ENCODE measurements at regions not wholly inside any gene's neighbourhood (a gene's known extent, or its start where the extent isn't known, plus 50 kb on each side); places are given as distances from the start of the nearest gene placed in this dataset.

DNA sequence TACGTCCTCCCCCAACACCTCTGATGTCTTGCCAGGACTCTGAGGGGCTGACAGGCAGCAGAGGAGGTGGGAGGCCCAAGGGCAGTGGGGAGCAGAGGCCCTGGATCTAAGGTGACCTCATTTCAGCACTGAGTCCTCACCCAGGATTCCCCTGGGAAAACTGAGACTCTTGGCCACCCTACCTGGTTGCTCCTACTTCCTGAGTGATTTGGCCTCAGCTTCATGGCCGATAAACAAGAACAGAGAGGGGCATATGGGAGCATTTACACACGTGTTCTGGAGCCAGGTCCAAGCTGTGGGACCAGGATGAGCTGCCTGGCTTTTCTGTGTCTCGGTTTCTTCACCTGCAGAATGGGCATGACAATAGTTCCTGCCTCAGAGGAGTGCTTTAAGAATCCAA lies 133.8 kb downstream of the ANKRD60 start:
- ChIA-PET CTCF (no interaction called here), POLR2A (ENCODE audit: low non-redundant PET) (no interaction called here)
- DNase-seq (ENCODE audit: low spot score), result no peak
- Histone ChIP-seq H3K9me3 (ENCODE audit: low read depth, low read length, poor library complexity, severe bottlenecking) (no peaks in the 10 kb centered on the region), H3K27ac (ENCODE audit: low read depth, low read length, poor library complexity, severe bottlenecking) (no peak overlapping the region), H3K36me3 (ENCODE audit: insufficient read depth, low read length, poor library complexity, severe bottlenecking) (no peaks in the 10 kb centered on the region), H3K27me3 (replicated peaks; ENCODE audit: insufficient read depth, low read depth, low read length, poor library complexity) (no peaks in the 10 kb centered on the region), H3K4me3 (ENCODE audit: low read depth, low read length, poor library complexity, severe bottlenecking) (no peak overlapping the region), H3K4me1 (ENCODE audit: insufficient read depth, low read length, poor library complexity, severe bottlenecking) (no peaks in the 10 kb centered on the region)
- no peak for TF ChIP-seq CTCF (conservative IDR thresholded peaks at IDR 0.05; ENCODE audit: low read depth, low read length)
- TF ChIP-seq EZH2 (IDR thresholded peaks at IDR 0.05; ENCODE audit: borderline replicate concordance, low read depth, low read length, poor library complexity, severe bottlenecking), result no peak
- no TSS peak for BruUV-seq (replicated peaks)
- intact Hi-C loops (cut with micrococcal nuclease; ENCODE audit: unreplicated experiment), result no loop called here

DNA sequence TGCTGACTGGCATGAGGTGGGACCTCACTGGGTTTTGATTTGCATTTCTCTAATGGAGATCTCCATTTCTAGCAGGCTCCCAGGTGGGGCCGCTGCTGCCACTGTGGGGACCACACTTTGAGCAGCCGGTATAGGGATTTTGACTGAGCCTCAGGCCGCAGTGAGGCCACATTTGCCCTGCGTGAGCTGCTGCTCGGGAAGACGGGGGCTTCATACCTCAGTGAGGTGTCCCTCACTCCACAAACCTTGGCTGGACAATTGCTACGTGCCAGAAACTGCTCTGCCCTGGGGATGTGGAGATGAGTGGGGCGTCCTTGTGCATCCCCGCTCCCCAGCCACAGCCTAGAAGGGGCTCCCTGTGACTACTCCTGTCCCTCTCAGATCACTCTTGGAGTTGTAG lies 134.3 kb downstream of the ANKRD60 start:
- ChIA-PET POLR2A (ENCODE audit: low non-redundant PET) (no interaction called here), CTCF (no interaction called here)
- H3K4me1 ChIP-seq (ENCODE audit: insufficient read depth, low read length, poor library complexity, severe bottlenecking), result no peaks in the 10 kb centered on the region
- H3K27me3 ChIP-seq (replicated peaks; ENCODE audit: insufficient read depth, low read depth, low read length, poor library complexity), result no peaks in the 10 kb centered on the region
- no peak overlapping the region for H3K27ac ChIP-seq (ENCODE audit: low read depth, low read length, poor library complexity, severe bottlenecking)
- no peak for DNase-seq (ENCODE audit: low spot score)
- no peak overlapping the region for H3K4me3 ChIP-seq (ENCODE audit: low read depth, low read length, poor library complexity, severe bottlenecking)
- no TSS peak for BruUV-seq (replicated peaks)
- H3K9me3 ChIP-seq (ENCODE audit: low read depth, low read length, poor library complexity, severe bottlenecking), result no peaks in the 10 kb centered on the region
- no peaks in the 10 kb centered on the region for H3K36me3 ChIP-seq (ENCODE audit: insufficient read depth, low read length, poor library complexity, severe bottlenecking)
- intact Hi-C loops (cut with micrococcal nuclease; ENCODE audit: unreplicated experiment), result no loop called here
- no peak for TF ChIP-seq EZH2 (IDR thresholded peaks at IDR 0.05; ENCODE audit: borderline replicate concordance, low read depth, low read length, poor library complexity, severe bottlenecking)

DNA sequence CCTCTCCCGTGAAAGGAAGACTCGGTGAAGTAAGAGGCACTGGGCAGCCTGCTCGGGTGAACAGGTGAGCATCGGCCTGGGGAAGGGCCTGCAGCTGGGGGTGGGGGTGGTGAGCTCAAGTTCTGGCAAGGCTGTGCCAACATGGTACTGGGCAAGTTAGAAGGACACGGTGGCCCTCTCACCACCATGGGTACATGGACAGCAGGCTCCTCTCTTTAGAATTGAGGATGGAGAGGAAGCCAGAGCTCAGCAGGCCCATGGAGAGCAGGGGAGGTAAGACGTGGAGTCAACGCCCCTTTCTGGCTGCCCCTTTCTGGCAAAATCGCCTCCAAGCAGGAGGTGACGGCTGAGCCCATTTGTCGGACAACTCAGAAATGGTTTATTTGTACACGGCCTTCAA lies 135.6 kb downstream of the ANKRD60 start:
- Histone ChIP-seq H3K9me3 (ENCODE audit: low read depth, low read length, poor library complexity, severe bottlenecking) (no peaks in the 10 kb centered on the region), H3K4me3 (ENCODE audit: low read depth, low read length, poor library complexity, severe bottlenecking) (no peak overlapping the region), H3K27me3 (replicated peaks; ENCODE audit: insufficient read depth, low read depth, low read length, poor library complexity) (no peaks in the 10 kb centered on the region), H3K27ac (ENCODE audit: low read depth, low read length, poor library complexity, severe bottlenecking) (no peak overlapping the region), H3K4me1 (ENCODE audit: insufficient read depth, low read length, poor library complexity, severe bottlenecking) (no peaks in the 10 kb centered on the region), H3K36me3 (ENCODE audit: insufficient read depth, low read length, poor library complexity, severe bottlenecking) (no peaks in the 10 kb centered on the region)
- TF ChIP-seq EZH2 (IDR thresholded peaks at IDR 0.05; ENCODE audit: borderline replicate concordance, low read depth, low read length, poor library complexity, severe bottlenecking) (no peak), CTCF (conservative IDR thresholded peaks at IDR 0.05; ENCODE audit: low read depth, low read length) (no peak)
- ChIA-PET POLR2A (ENCODE audit: low non-redundant PET) (no interaction called here), CTCF (no interaction called here)
- intact Hi-C loops (cut with micrococcal nuclease; ENCODE audit: unreplicated experiment), result no loop called here
- BruUV-seq (replicated peaks), result no TSS peak
- DNase-seq (ENCODE audit: low spot score), result no peak

DNA sequence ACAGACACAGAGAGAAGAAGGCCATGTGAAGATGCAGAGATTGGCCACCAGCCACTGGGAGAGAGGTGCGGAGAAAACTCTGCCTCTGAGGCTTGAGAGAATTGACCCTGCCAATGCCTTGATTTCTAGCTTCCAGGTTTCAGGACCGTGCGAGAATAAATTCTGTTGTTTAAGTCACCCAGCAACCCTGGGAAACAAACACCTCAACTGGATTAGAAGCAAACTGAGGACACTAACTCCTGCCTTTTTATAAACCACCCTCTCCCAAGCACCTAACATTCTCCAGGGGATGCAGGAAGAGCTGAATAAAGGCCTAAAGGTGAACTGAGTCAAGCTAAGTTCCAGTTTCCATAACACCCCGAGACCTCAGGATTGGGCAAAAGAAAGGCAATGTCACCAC lies 136.1 kb downstream of the ANKRD60 start:
- DNase-seq (ENCODE audit: low spot score), result no peak
- Histone ChIP-seq H3K4me3 (ENCODE audit: low read depth, low read length, poor library complexity, severe bottlenecking) (no peak overlapping the region), H3K9me3 (ENCODE audit: low read depth, low read length, poor library complexity, severe bottlenecking) (no peaks in the 10 kb centered on the region), H3K4me1 (ENCODE audit: insufficient read depth, low read length, poor library complexity, severe bottlenecking) (no peaks in the 10 kb centered on the region), H3K27ac (ENCODE audit: low read depth, low read length, poor library complexity, severe bottlenecking) (no peak overlapping the region), H3K36me3 (ENCODE audit: insufficient read depth, low read length, poor library complexity, severe bottlenecking) (no peaks in the 10 kb centered on the region), H3K27me3 (replicated peaks; ENCODE audit: insufficient read depth, low read depth, low read length, poor library complexity) (no peaks in the 10 kb centered on the region)
- ChIA-PET CTCF (no interaction called here), POLR2A (ENCODE audit: low non-redundant PET) (no interaction called here)
- TF ChIP-seq EZH2 (IDR thresholded peaks at IDR 0.05; ENCODE audit: borderline replicate concordance, low read depth, low read length, poor library complexity, severe bottlenecking) (no peak), CTCF (conservative IDR thresholded peaks at IDR 0.05; ENCODE audit: low read depth, low read length) (no peak)
- intact Hi-C loops (cut with micrococcal nuclease; ENCODE audit: unreplicated experiment), result no loop called here
- BruUV-seq (replicated peaks), result no TSS peak
